ENCODE measurements at regions not wholly inside any gene's neighbourhood (a gene's known extent, or its start where the extent isn't known, plus 50 kb on each side); places are given as distances from the start of the nearest gene placed in this dataset.

DNA sequence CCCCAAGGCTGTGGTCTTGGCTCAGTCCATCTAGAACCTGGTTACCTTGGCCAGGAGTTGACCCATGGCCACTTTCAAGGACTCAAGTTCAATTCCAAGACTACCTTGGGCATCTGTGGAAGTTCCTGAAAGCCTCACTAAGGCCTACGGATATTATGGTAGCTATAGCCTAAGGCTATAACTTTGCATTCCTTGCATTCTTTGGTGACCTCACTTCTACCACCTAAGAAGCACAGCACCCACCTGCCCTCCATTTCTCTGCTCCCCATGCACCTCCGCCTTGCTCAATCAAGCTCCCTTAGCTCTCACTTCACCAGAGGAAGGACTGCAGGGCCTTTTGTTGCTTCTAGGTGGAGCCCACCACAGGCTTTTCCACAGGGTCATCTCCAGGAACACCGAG lies 50.3 kb upstream of the GALNT18 start:
- no peak overlapping the region for H3K27ac ChIP-seq (ENCODE audit: low read depth in 1 of 3, low read length in 2 of 3)
- 83 to 91% (median 90%) methylated on average over 3 of the region's 3 CpGs for WGBS, 3 donors
- DNase-seq (no peak), FAIRE-seq (no peak)
- no peaks in the 10 kb centered on the region for H3K4me1 ChIP-seq (ENCODE audit: control insufficient read depth in 3 of 3, insufficient read depth in 2 of 3, low read depth in 1 of 3, low read length in 2 of 3)
- peaks cover 0 to 2% of the 10 kb centered on the region in 2 donors for H3K9me3 ChIP-seq (ENCODE audit: control insufficient read depth in 2 of 2, insufficient read depth in 1 of 2, low read depth in 1 of 2, low read length in 1 of 2)
- peaks cover 0 to 3% (median 0%) of the 10 kb centered on the region in 3 donors for H3K27me3 ChIP-seq (ENCODE audit: control insufficient read depth in 3 of 3, insufficient read depth in 3 of 3, low read length in 3 of 3)
- H3K4me3 ChIP-seq (ENCODE audit: low read depth in 1 of 3, low read length in 3 of 3) = no peak overlapping the region
- no peaks in the 10 kb centered on the region for H3K36me3 ChIP-seq (ENCODE audit: control insufficient read depth in 3 of 3, insufficient read depth in 2 of 3, low read depth in 1 of 3, low read length in 3 of 3)

All from small intestine (tissue), 7 donors.